ENCODE measurements at regions not wholly inside any gene's neighbourhood (a gene's known extent, or its start where the extent isn't known, plus 50 kb on each side); places are given as distances from the start of the nearest gene placed in this dataset.

GRCh38 chr13:71339005-71339404, 528.0 kb downstream of the DACH1 start:
- Histone ChIP-seq H3K27me3 (ENCODE audit: insufficient read depth, low read length) (no peaks in the 10 kb centered on the region), H3K4me1 (ENCODE audit: insufficient read depth, low read length) (no peaks in the 10 kb centered on the region), H3K27ac (ENCODE audit: low read length) (no peak overlapping the region), H3K9ac (ENCODE audit: low read depth, low read length) (no peak overlapping the region), H3K4me3 (ENCODE audit: low read length) (no peak overlapping the region), H3K9me3 (ENCODE audit: insufficient read depth, low read depth, low read length) (no peaks in the 10 kb centered on the region), H3K36me3 (ENCODE audit: insufficient read depth, low read depth, low read length) (no peaks in the 10 kb centered on the region)

- H3K9ac ChIP-seq (ENCODE audit: low read depth, low read length): no peak overlapping the region
- no peak overlapping the region for H3K4me3 ChIP-seq (ENCODE audit: low read length)
- no peaks in the 10 kb centered on the region for H3K27me3 ChIP-seq (ENCODE audit: insufficient read depth, low read length)
- H3K9me3 ChIP-seq (ENCODE audit: insufficient read depth, low read depth, low read length): no peaks in the 10 kb centered on the region
- H3K27ac ChIP-seq (ENCODE audit: low read length): no peak overlapping the region
- H3K4me1 ChIP-seq (ENCODE audit: insufficient read depth, low read length): no peaks in the 10 kb centered on the region
- H3K36me3 ChIP-seq (ENCODE audit: insufficient read depth, low read depth, low read length): no peaks in the 10 kb centered on the region
Observed at GRCh38 chr13:71338070-71338469, 528.9 kb downstream of the DACH1 start.

- no peaks in the 10 kb centered on the region for H3K36me3 ChIP-seq (ENCODE audit: insufficient read depth, low read depth, low read length)
- H3K9me3 ChIP-seq (ENCODE audit: insufficient read depth, low read depth, low read length): no peaks in the 10 kb centered on the region
- no peaks in the 10 kb centered on the region for H3K27me3 ChIP-seq (ENCODE audit: insufficient read depth, low read length)
- no peak overlapping the region for H3K9ac ChIP-seq (ENCODE audit: low read depth, low read length)
- H3K27ac ChIP-seq (ENCODE audit: low read length): no peak overlapping the region
- no peak overlapping the region for H3K4me3 ChIP-seq (ENCODE audit: low read length)
- H3K4me1 ChIP-seq (ENCODE audit: insufficient read depth, low read length): no peaks in the 10 kb centered on the region
Observed at GRCh38 chr13:71327266-71327665, 539.7 kb downstream of the DACH1 start.

GRCh38 chr13:71325556-71325955, 541.4 kb downstream of the DACH1 start:
- Histone ChIP-seq H3K36me3 (ENCODE audit: insufficient read depth, low read depth, low read length) (no peaks in the 10 kb centered on the region), H3K4me3 (ENCODE audit: low read length) (no peak overlapping the region), H3K27me3 (ENCODE audit: insufficient read depth, low read length) (no peaks in the 10 kb centered on the region), H3K9ac (ENCODE audit: low read depth, low read length) (no peak overlapping the region), H3K9me3 (ENCODE audit: insufficient read depth, low read depth, low read length) (no peaks in the 10 kb centered on the region), H3K27ac (ENCODE audit: low read length) (no peak overlapping the region), H3K4me1 (ENCODE audit: insufficient read depth, low read length) (no peaks in the 10 kb centered on the region)

- H3K27ac ChIP-seq (ENCODE audit: low read length): no peak overlapping the region
Observed at GRCh38 chr13:71323266-71323665, 543.7 kb downstream of the DACH1 start.

GRCh38 chr13:71320452-71320851, 546.6 kb downstream of the DACH1 start:
- no peak overlapping the region for H3K4me3 ChIP-seq (ENCODE audit: low read length)

More at GRCh38 chr13:71323266-71323665, 543.7 kb downstream of the DACH1 start:
- H3K27me3 ChIP-seq (ENCODE audit: insufficient read depth, low read length): no peaks in the 10 kb centered on the region
- no peaks in the 10 kb centered on the region; the same call in 1 of the 2 replicates for H3K9me3 ChIP-seq (ENCODE audit: insufficient read depth, low read depth, low read length)
- H3K9ac ChIP-seq (ENCODE audit: low read depth, low read length): no peak overlapping the region
- H3K4me3 ChIP-seq (ENCODE audit: low read length): no peak overlapping the region
- no peaks in the 10 kb centered on the region for H3K4me1 ChIP-seq (ENCODE audit: insufficient read depth, low read length)
- no peaks in the 10 kb centered on the region for H3K36me3 ChIP-seq (ENCODE audit: insufficient read depth, low read depth, low read length)

GRCh38 chr13:71316792-71317363, 550.1 kb downstream of the DACH1 start:
- no peak overlapping the region for H3K9ac ChIP-seq (ENCODE audit: low read depth, low read length)
- H3K9me3 ChIP-seq (ENCODE audit: insufficient read depth, low read depth, low read length): no peaks in the 10 kb centered on the region; the same call in 1 of the 2 replicates
- H3K27ac ChIP-seq (ENCODE audit: low read length): no peak overlapping the region
- no peaks in the 10 kb centered on the region for H3K27me3 ChIP-seq (ENCODE audit: insufficient read depth, low read length)
- H3K4me3 ChIP-seq (ENCODE audit: low read length): no peak overlapping the region
- no peaks in the 10 kb centered on the region for H3K4me1 ChIP-seq (ENCODE audit: insufficient read depth, low read length)
- H3K36me3 ChIP-seq (ENCODE audit: insufficient read depth, low read depth, low read length): no peaks in the 10 kb centered on the region

More at GRCh38 chr13:71320452-71320851, 546.6 kb downstream of the DACH1 start:
- H3K9ac ChIP-seq (ENCODE audit: low read depth, low read length): no peak overlapping the region
- H3K9me3 ChIP-seq (ENCODE audit: insufficient read depth, low read depth, low read length): no peaks in the 10 kb centered on the region; the same call in 1 of the 2 replicates
- H3K27ac ChIP-seq (ENCODE audit: low read length): no peak overlapping the region
- H3K4me1 ChIP-seq (ENCODE audit: insufficient read depth, low read length): no peaks in the 10 kb centered on the region
- no peaks in the 10 kb centered on the region for H3K36me3 ChIP-seq (ENCODE audit: insufficient read depth, low read depth, low read length)
- H3K27me3 ChIP-seq (ENCODE audit: insufficient read depth, low read length): no peaks in the 10 kb centered on the region

- Histone ChIP-seq H3K4me1 (ENCODE audit: insufficient read depth, low read length) (0 out of 2 replicates have a peak, but pooled peaks cover under 1% of the 10 kb centered on the region), H3K27ac (ENCODE audit: low read length) (no peak overlapping the region), H3K4me3 (ENCODE audit: low read length) (no peak overlapping the region), H3K9me3 (ENCODE audit: insufficient read depth, low read depth, low read length) (no peaks in the 10 kb centered on the region), H3K9ac (ENCODE audit: low read depth, low read length) (no peak overlapping the region), H3K27me3 (ENCODE audit: insufficient read depth, low read length) (no peaks in the 10 kb centered on the region), H3K36me3 (ENCODE audit: insufficient read depth, low read depth, low read length) (no peaks in the 10 kb centered on the region)
Observed at GRCh38 chr13:71312923-71313322, 554.1 kb downstream of the DACH1 start.

GRCh38 chr13:71309905-71310304, 557.1 kb downstream of the DACH1 start:
- Histone ChIP-seq H3K9me3 (ENCODE audit: insufficient read depth, low read depth, low read length) (no peaks in the 10 kb centered on the region), H3K4me3 (ENCODE audit: low read length) (no peak overlapping the region), H3K27ac (ENCODE audit: low read length) (no peak overlapping the region), H3K9ac (ENCODE audit: low read depth, low read length) (no peak overlapping the region), H3K36me3 (ENCODE audit: insufficient read depth, low read depth, low read length) (no peaks in the 10 kb centered on the region), H3K4me1 (ENCODE audit: insufficient read depth, low read length) (peaks cover 12% of the 10 kb centered on the region; the same call in 1 of the 2 replicates), H3K27me3 (ENCODE audit: insufficient read depth, low read length) (no peaks in the 10 kb centered on the region)

- Histone ChIP-seq H3K9me3 (ENCODE audit: insufficient read depth, low read depth, low read length) (no peaks in the 10 kb centered on the region), H3K4me1 (ENCODE audit: insufficient read depth, low read length) (peaks cover 12% of the 10 kb centered on the region; the same call in 1 of the 2 replicates), H3K27me3 (ENCODE audit: insufficient read depth, low read length) (no peaks in the 10 kb centered on the region), H3K36me3 (ENCODE audit: insufficient read depth, low read depth, low read length) (no peaks in the 10 kb centered on the region), H3K9ac (ENCODE audit: low read depth, low read length) (no peak overlapping the region), H3K27ac (ENCODE audit: low read length) (no peak overlapping the region), H3K4me3 (ENCODE audit: low read length) (no peak overlapping the region)
Observed at GRCh38 chr13:71306821-71307220, 560.2 kb downstream of the DACH1 start.

- H3K4me1 ChIP-seq (ENCODE audit: insufficient read depth, low read length): peaks cover 12% of the 10 kb centered on the region; the same call in 1 of the 2 replicates
- H3K4me3 ChIP-seq (ENCODE audit: low read length): no peak overlapping the region
- H3K27ac ChIP-seq (ENCODE audit: low read length): no peak overlapping the region
- no peaks in the 10 kb centered on the region for H3K27me3 ChIP-seq (ENCODE audit: insufficient read depth, low read length)
- H3K36me3 ChIP-seq (ENCODE audit: insufficient read depth, low read depth, low read length): no peaks in the 10 kb centered on the region
- no peak overlapping the region for H3K9ac ChIP-seq (ENCODE audit: low read depth, low read length)
- no peaks in the 10 kb centered on the region for H3K9me3 ChIP-seq (ENCODE audit: insufficient read depth, low read depth, low read length)
Observed at GRCh38 chr13:71304861-71305260, 562.1 kb downstream of the DACH1 start.

GRCh38 chr13:71303144-71303543, 563.9 kb downstream of the DACH1 start:
- H3K4me1 ChIP-seq (ENCODE audit: insufficient read depth, low read length): peaks cover 12% of the 10 kb centered on the region; the same call in 1 of the 2 replicates
- H3K9ac ChIP-seq (ENCODE audit: low read depth, low read length): no peak overlapping the region
- no peak overlapping the region for H3K27ac ChIP-seq (ENCODE audit: low read length)
- no peaks in the 10 kb centered on the region for H3K9me3 ChIP-seq (ENCODE audit: insufficient read depth, low read depth, low read length)
- H3K36me3 ChIP-seq (ENCODE audit: insufficient read depth, low read depth, low read length): no peaks in the 10 kb centered on the region
- no peaks in the 10 kb centered on the region for H3K27me3 ChIP-seq (ENCODE audit: insufficient read depth, low read length)
- H3K4me3 ChIP-seq (ENCODE audit: low read length): no peak overlapping the region

Measured in iPS-20b (cell line).